ENCODE measurements at regions not wholly inside any gene's neighbourhood (a gene's known extent, or its start where the extent isn't known, plus 50 kb on each side); places are given as distances from the start of the nearest gene placed in this dataset.

DNA sequence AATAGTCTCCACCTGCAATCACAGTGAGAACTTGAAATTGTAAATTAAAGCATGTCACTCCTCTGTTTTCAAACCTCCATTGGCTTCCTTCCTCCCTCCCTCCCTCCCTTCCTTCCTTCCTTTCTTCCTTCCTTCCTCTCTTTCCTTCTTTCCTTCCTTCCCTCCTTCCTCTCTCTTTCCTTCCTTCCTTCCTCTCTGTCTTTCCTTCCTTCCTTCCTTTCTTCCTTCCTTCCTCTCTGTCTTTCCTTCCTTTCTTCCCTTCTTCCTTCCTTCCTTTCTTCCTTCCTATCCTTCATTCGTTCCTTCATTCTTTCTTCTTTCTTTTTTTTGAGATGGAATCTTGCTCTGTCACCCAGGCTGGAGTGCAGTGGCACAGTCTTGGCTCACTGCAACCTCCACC lies 595.0 kb upstream of the ZNF608 start:
- Histone ChIP-seq H3K36me3 (replicated peaks in 1 of 2; ENCODE audit: control insufficient read depth in 1 of 2, insufficient read depth in 2 of 2, low read length in 2 of 2) (no peaks in the 10 kb centered on the region), H3K9ac (ENCODE audit: insufficient read depth, low read depth, low read length) (no peak overlapping the region), H3K9me3 (ENCODE audit: low read length) (no peaks in the 10 kb centered on the region; the same call in 1 of the 2 replicates), H2AFZ (ENCODE audit: low read length) (no peak overlapping the region), H3K4me3 (replicated peaks in 1 of 3; ENCODE audit: insufficient read depth in 1 of 3, low read depth in 2 of 3, low read length in 3 of 3) (no peak overlapping the region), H3K4me1 (ENCODE audit: insufficient read depth, low read length) (no peaks in the 10 kb centered on the region), H3K27ac (ENCODE audit: extremely low read length, insufficient read depth, low read length) (no peak overlapping the region), H3K4me2 (ENCODE audit: low read depth, low read length) (no peak overlapping the region), H3K79me2 (ENCODE audit: insufficient read depth, low read length) (no peaks in the 10 kb centered on the region), H3K27me3 (ENCODE audit: control insufficient read depth in 1 of 2, insufficient read depth in 2 of 2, low read length in 2 of 2) (no peaks in the 10 kb centered on the region), H4K20me1 (ENCODE audit: insufficient read depth, low read length) (no peaks in the 10 kb centered on the region)
- CTCF ChIA-PET (ENCODE audit: low intra/inter-chr PET ratio, low total read pairs): no interaction called here
- TF ChIP-seq JUND (CRISPR knock-in tag; IDR thresholded peaks at IDR 0.05) (no peak), RCOR2 (CRISPR knock-in tag; IDR thresholded peaks at IDR 0.05) (no peak), STAT5B (CRISPR knock-in tag; IDR thresholded peaks at IDR 0.05) (no peak)
- TF ChIP-seq, protein P1, sequence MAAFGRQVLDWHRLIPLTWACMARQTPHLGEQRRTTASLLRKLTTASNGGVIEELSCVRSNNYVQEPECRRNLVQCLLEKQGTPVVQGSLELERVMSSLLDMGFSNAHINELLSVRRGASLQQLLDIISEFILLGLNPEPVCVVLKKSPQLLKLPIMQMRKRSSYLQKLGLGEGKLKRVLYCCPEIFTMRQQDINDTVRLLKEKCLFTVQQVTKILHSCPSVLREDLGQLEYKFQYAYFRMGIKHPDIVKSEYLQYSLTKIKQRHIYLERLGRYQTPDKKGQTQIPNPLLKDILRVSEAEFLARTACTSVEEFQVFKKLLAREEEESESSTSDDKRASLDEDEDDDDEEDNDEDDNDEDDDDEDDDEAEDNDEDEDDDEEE (CRISPR knock-in tag; IDR thresholded peaks at IDR 0.05): no peak
- DNase-seq (ENCODE audit: low spot score) (no peak), FAIRE-seq (no peak), ATAC-seq (no peak)
- intact Hi-C loops (cut with micrococcal nuclease; ENCODE audit: unreplicated experiment) (no loop called here), in situ Hi-C loops (cut with HindIII; ENCODE audit: extremely low pct_ligation_motif_present, low pct_unique_long_range_greater_than_20kb) (no loop called here)
- BruUV-seq (replicated peaks): no TSS peak
- 5% methylated on average over 1 of the region's 1 CpG for WGBS (ENCODE audit: low lambda C conversion rate)
- POLR2A ChIA-PET: no interaction called here

DNA sequence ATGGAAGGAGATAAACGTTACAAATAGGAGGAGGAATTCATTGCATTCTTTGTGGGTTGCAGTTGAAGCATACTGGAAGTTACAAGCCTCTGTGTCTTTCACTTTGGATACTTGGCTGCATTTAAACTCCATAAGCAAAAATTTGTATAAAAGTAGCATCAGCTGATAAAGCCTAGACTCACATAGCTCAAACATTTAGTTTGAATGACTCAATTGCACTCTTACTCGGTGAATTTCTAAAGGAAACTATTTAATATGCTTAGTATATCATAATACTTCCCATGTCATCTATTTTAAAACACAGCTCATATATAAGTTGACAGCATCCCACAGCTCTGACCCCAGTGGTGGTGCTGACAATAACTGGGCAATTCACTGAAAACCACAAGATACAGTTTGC lies 596.6 kb upstream of the ZNF608 start:
- no peaks in the 10 kb centered on the region; the same call in 1 of the 2 replicates for H3K9me3 ChIP-seq (ENCODE audit: low read length)
- no peak overlapping the region for H3K27ac ChIP-seq (ENCODE audit: extremely low read length, insufficient read depth, low read length)
- BruUV-seq (replicated peaks): no TSS peak
- no peak overlapping the region for H3K4me2 ChIP-seq (ENCODE audit: low read depth, low read length)
- no peak overlapping the region for H3K9ac ChIP-seq (ENCODE audit: insufficient read depth, low read depth, low read length)
- H3K36me3 ChIP-seq (replicated peaks in 1 of 2; ENCODE audit: control insufficient read depth in 1 of 2, insufficient read depth in 2 of 2, low read length in 2 of 2): no peaks in the 10 kb centered on the region
- FAIRE-seq (no peak), ATAC-seq (no peak), DNase-seq (ENCODE audit: low spot score) (no peak)
- intact Hi-C loops (cut with micrococcal nuclease; ENCODE audit: unreplicated experiment) (no loop called here), in situ Hi-C loops (cut with HindIII; ENCODE audit: extremely low pct_ligation_motif_present, low pct_unique_long_range_greater_than_20kb) (no loop called here)
- 0% methylated on average over 2 of the region's 2 CpGs for WGBS (ENCODE audit: low lambda C conversion rate)
- no peaks in the 10 kb centered on the region for H3K79me2 ChIP-seq (ENCODE audit: insufficient read depth, low read length)
- H3K4me1 ChIP-seq (ENCODE audit: insufficient read depth, low read length): no peaks in the 10 kb centered on the region
- CTCF ChIA-PET (ENCODE audit: low intra/inter-chr PET ratio, low total read pairs): no interaction called here
- POLR2A ChIA-PET: no interaction called here
- TF ChIP-seq, protein P2, sequence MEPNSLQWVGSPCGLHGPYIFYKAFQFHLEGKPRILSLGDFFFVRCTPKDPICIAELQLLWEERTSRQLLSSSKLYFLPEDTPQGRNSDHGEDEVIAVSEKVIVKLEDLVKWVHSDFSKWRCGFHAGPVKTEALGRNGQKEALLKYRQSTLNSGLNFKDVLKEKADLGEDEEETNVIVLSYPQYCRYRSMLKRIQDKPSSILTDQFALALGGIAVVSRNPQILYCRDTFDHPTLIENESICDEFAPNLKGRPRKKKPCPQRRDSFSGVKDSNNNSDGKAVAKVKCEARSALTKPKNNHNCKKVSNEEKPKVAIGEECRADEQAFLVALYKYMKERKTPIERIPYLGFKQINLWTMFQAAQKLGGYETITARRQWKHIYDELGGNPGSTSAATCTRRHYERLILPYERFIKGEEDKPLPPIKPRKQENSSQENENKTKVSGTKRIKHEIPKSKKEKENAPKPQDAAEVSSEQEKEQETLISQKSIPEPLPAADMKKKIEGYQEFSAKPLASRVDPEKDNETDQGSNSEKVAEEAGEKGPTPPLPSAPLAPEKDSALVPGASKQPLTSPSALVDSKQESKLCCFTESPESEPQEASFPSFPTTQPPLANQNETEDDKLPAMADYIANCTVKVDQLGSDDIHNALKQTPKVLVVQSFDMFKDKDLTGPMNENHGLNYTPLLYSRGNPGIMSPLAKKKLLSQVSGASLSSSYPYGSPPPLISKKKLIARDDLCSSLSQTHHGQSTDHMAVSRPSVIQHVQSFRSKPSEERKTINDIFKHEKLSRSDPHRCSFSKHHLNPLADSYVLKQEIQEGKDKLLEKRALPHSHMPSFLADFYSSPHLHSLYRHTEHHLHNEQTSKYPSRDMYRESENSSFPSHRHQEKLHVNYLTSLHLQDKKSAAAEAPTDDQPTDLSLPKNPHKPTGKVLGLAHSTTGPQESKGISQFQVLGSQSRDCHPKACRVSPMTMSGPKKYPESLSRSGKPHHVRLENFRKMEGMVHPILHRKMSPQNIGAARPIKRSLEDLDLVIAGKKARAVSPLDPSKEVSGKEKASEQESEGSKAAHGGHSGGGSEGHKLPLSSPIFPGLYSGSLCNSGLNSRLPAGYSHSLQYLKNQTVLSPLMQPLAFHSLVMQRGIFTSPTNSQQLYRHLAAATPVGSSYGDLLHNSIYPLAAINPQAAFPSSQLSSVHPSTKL (CRISPR knock-in tag; IDR thresholded peaks at IDR 0.05): no peak
- TF ChIP-seq SIX1 (CRISPR knock-in tag; IDR thresholded peaks at IDR 0.05; ENCODE audit: borderline replicate concordance) (no peak), KLF6 (CRISPR knock-in tag; IDR thresholded peaks at IDR 0.05) (no peak), ZNF24 (IDR thresholded peaks at IDR 0.05) (no peak), PHF21A (CRISPR knock-in tag; IDR thresholded peaks at IDR 0.05) (no peak), TBL1XR1 (IDR thresholded peaks at IDR 0.05; ENCODE audit: borderline replicate concordance, low read length, partially characterized antibody) (no peak), ZNF737 (CRISPR knock-in tag; IDR thresholded peaks at IDR 0.05; ENCODE audit: borderline replicate concordance) (no peak), ZNF264 (CRISPR knock-in tag; IDR thresholded peaks at IDR 0.05) (no peak), ZNF30 (CRISPR knock-in tag; IDR thresholded peaks at IDR 0.05) (no peak)
- no peaks in the 10 kb centered on the region for H4K20me1 ChIP-seq (ENCODE audit: insufficient read depth, low read length)
- no peaks in the 10 kb centered on the region for H3K27me3 ChIP-seq (ENCODE audit: control insufficient read depth in 1 of 2, insufficient read depth in 2 of 2, low read length in 2 of 2)
- H2AFZ ChIP-seq (ENCODE audit: low read length): no peak overlapping the region
- H3K4me3 ChIP-seq (replicated peaks in 1 of 3; ENCODE audit: insufficient read depth in 1 of 3, low read depth in 2 of 3, low read length in 3 of 3): no peak overlapping the region

Data from HepG2 (cell line).